SU-DHL-6 (cell line): ENCODE measurements at regions not wholly inside any gene's neighbourhood (a gene's known extent, or its start where the extent isn't known, plus 50 kb on each side); places are given as distances from the start of the nearest gene placed in this dataset.

Experiments used
- CTCF ChIP-seq: fragments of 200-600 bp; sonication (generic); IDR thresholded peaks from one replicate; pipeline ENCODE4 v1.5.1; 2017; ENCODE audit warnings: antibody characterized with exemption, mild to moderate bottlenecking, low read length, moderate library complexity; ENCODE audit not compliant: insufficient read depth, poor library complexity, severe bottlenecking
- EZH2phosphoT487 ChIP-seq: fragments of 200-600 bp; sonication (generic), shearing (Covaris generic); conservative IDR thresholded peaks from 2 replicates; pipeline ENCODE4 v1.6.1; 2018; ENCODE audit warnings: mild to moderate bottlenecking, antibody characterized with exemption, low read length, moderate library complexity, mixed read lengths

- TF ChIP-seq CTCF (no peak), EZH2phosphoT487 (no peak)
Observed at GRCh38 chr5:130479045-130479804, 575.0 kb downstream of the CHSY3 start.
